LNCaP clone FGC (cell line): ENCODE measurements at regions not wholly inside any gene's neighbourhood (a gene's known extent, or its start where the extent isn't known, plus 50 kb on each side); places are given as distances from the start of the nearest gene placed in this dataset.

ENCODE experiments used
- DNase-seq: peaks from one replicate; pipeline ENCODE4 v3.0.0-alpha.2; 2011; ENCODE audit warnings: low read depth
- H3K4me3 ChIP-seq: 2 replicates; pipeline ENCODE4 v1.5.1; 2011; ENCODE audit warnings: mild to moderate bottlenecking, low read depth, low read length, control low read depth
- CTCF ChIP-seq: IDR thresholded peaks from 2 replicates; pipeline ENCODE4 v1.5.1; 2012; ENCODE audit warnings: mild to moderate bottlenecking; ENCODE audit not compliant: control insufficient read depth, insufficient read depth; ENCODE audit errors: extremely low read depth

DNA sequence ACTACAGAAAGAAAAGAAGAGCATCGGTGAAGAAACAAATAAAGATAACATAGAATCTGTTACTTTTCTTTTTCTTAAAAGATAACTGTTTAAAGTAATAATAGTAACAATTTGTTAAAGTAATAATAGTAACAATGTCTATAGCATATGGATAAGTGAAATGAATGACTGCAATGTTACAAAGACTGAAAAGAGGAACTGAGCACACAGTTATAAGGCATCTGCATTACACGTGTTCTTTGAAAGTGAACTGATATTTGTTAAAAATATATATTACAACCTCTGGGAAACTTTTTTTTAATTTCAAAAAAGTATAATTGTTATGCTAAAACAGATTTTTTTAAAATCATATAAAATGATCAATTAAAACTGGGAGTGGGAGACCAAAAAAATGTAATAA is 88.4 kb upstream of the FST start:
- no peak for DNase-seq
- H3K4me3 ChIP-seq = no peak overlapping the region
- no peak for TF ChIP-seq CTCF

GRCh38 chr5:53394808-53395207 is 85.6 kb upstream of the FST start:
- DNase-seq = no peak
- no peak for TF ChIP-seq CTCF
- no peak overlapping the region for H3K4me3 ChIP-seq

- no peak for DNase-seq
- no peak for TF ChIP-seq CTCF
Measured at GRCh38 chr5:53397141-53397757, 83.2 kb upstream of the FST start.

DNA sequence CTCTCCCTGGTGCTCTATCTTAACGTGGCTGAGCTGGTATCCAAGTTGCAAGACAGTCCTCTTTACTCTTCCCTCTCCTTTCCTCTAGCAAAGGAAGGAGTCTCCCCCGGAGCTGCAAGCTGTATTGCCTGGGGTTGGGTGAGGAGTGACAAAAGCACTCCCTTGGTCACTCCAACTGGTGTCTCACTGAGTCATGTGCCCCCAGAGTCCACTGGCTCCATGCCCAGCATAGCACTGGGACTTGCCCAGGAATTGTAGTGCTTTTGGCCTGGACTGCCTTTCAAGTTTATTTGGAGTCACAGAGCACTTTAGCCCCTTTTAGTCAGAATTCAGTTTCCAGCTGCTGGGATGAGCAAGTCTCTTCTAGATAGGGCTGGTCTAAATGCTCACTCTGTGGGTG is 82.6 kb upstream of the FST start:
- DNase-seq = no peak
- no peak for TF ChIP-seq CTCF
- H3K4me3 ChIP-seq = no peak overlapping the region

More at GRCh38 chr5:53397141-53397757, 83.2 kb upstream of the FST start:
- no peak overlapping the region for H3K4me3 ChIP-seq

DNA sequence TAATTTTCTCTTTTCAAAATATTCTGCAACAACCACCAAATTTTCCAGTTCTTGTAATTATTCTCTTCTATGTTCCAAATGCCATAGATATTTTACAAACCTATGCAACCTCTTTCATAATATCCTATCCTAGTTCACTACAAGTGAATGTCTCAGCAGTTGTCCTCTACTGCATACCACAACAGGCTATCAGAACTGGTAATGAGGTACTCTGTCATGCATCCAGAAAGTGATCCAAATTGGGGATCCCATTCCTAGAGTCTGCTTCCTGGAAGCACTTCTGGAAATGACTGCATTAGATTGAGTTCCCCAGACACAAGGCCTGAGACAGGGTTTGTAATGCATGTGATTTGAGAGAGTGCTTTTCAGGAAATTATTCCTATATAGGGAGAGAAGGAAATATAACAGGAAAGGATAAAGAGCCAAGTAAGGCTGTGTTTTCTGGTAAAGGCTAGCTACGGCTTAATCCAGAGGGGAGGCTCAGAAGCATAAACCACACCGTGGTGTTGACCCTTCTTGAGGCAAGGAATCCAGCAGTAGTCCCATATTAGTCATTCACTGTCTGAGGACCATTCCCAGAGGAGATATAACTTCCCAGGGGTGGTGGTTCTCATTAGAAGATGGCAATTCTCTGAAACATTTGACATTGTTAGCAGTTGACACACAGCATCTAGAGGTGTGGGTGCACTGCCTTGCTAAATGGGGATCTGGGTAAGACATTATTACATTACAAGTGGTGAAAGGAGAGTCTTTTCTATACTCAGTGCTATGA is 80.3 kb upstream of the FST start:
- no peak for DNase-seq
- no peak overlapping the region for H3K4me3 ChIP-seq
- no peak for TF ChIP-seq CTCF

- no peak overlapping the region for H3K4me3 ChIP-seq
- TF ChIP-seq CTCF = no peak
- no peak for DNase-seq
Measured at GRCh38 chr5:53403291-53403690, 77.1 kb upstream of the FST start.
